ENCODE measurements at regions not wholly inside any gene's neighbourhood (a gene's known extent, or its start where the extent isn't known, plus 50 kb on each side); places are given as distances from the start of the nearest gene placed in this dataset.

- TF ChIP-seq CTCF (conservative IDR thresholded peaks at IDR 0.05 in 1 of 2, IDR thresholded peaks at IDR 0.05 in 1 of 2; ENCODE audit: low read depth in 1 of 2, low read length in 2 of 2) (no peak), EZH2 (IDR thresholded peaks at IDR 0.05; ENCODE audit: low read length, missing control alignments) (no peak)
Measured at GRCh38 chr4:125507141-125507540, 192.4 kb downstream of the FAT4 start.

Data from fibroblast of lung (primary cell).